ENCODE measurements at regions not wholly inside any gene's neighbourhood (a gene's known extent, or its start where the extent isn't known, plus 50 kb on each side); places are given as distances from the start of the nearest gene placed in this dataset.

DNA sequence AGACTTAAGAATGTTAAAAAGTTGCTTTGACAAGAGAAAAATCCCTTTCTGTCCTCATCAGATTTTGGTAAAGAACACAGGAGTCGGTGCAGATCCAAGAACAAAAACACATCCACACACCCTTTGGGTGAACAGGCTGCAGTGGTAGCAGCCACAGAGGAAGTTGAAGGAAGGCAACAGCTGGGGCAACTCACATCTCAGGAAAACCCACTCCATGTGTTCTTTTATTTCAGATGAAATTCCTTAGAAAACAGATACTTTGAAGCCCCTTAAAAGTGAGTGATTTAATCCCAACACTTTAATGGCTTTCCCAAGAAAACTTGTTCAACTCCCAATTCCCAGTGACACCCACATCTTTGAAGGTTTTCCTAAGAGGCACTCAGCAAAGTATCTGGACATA is 271.3 kb downstream of the ICOS start:
- no peak for TF ChIP-seq CTCF (IDR thresholded peaks at IDR 0.05; ENCODE audit: extremely low read depth, missing control alignments)
- no peak for DNase-seq (ENCODE audit: low spot score)

GRCh38 chr2:204213588-204213987 is 277.0 kb downstream of the ICOS start:
- no peak for TF ChIP-seq CTCF (IDR thresholded peaks at IDR 0.05; ENCODE audit: extremely low read depth, missing control alignments)
- DNase-seq (ENCODE audit: low spot score), result no peak

DNA sequence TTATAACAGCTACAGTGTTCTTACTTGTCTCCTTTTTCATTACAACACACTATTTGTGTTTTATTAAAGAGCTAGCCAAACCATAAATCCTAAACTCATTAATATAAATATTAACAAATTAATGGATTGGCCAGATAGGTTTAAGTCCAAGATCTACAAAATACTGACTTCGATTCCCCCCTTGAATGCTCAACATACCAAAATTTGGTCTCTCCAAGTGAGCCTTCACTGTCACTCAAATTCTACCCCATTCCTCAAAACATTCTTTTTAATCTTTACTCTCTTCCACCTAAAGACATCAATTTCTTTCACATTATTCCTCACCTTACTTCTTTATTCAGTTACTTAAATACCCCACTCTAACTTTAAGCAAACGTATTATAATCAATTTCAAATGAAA is 281.5 kb downstream of the ICOS start:
- no peak for DNase-seq (ENCODE audit: low spot score)
- TF ChIP-seq CTCF (IDR thresholded peaks at IDR 0.05; ENCODE audit: extremely low read depth, missing control alignments), result no peak

DNA sequence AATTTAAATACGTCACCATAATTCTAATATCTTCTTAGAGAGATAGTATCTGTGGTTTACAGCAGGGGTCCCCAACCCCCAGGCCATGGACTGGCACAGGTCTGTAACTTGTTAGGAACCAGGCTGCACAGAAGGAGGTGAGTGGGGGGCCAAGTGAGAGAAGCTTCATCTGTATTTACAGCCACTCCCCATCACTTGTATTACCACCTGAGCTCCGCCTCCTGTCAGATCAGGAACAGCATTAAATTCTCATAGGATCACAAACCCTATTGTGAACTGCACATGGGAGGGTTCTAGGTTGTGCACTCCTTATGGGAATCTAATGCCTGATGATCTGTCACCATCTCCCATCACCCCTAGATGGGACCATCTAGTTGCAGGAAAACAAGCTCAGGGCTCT is 282.6 kb downstream of the ICOS start:
- DNase-seq (ENCODE audit: low spot score), result no peak
- TF ChIP-seq CTCF (IDR thresholded peaks at IDR 0.05; ENCODE audit: extremely low read depth, missing control alignments), result no peak

DNA sequence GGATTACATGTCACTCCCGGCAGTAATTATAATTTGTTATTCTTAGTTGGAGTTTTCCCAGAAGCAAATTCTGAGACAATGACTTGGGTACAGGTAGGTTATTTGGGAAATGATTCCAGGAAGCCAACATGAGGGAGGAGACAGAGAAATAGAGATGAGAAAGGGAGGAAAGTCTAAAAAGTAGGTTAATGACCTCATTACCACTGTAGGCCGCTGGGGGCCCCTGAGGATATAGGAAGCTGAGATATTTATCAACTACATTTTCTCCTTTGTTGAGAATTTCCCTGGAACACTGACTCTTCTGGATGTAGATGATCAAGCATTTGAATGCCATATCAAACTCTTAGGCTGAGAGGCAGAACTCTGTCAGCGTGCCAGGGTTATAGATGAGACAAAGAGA is 284.3 kb downstream of the ICOS start:
- no peak for DNase-seq (ENCODE audit: low spot score)
- no peak for TF ChIP-seq CTCF (IDR thresholded peaks at IDR 0.05; ENCODE audit: extremely low read depth, missing control alignments)

GRCh38 chr2:204223046-204223445 is 286.5 kb downstream of the ICOS start:
- no peak for DNase-seq (ENCODE audit: low spot score)
- no peak for TF ChIP-seq CTCF (IDR thresholded peaks at IDR 0.05; ENCODE audit: extremely low read depth, missing control alignments)

DNA sequence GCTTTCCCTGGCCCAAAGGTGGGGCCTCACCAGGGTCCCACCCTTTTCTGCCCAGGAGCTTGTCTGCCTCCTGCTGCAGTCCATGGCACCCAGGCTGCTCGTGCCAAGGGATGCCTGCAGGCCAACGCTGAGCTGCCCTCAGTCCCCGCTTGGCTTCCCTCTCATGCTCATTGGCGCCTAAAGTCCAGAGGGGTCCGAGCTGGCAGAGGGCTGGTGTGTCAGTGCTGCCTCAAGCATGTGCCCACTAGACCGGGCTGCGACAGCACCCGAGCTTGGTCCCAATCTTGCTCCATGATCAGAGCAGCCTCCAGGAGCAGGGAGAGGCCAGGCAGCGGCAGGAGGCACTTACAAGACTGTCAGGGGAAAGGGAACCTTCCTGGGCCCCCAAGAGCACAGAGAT is 287.0 kb downstream of the ICOS start:
- no peak for DNase-seq (ENCODE audit: low spot score)
- no peak for TF ChIP-seq CTCF (IDR thresholded peaks at IDR 0.05; ENCODE audit: extremely low read depth, missing control alignments)

Measured in GM20000 (cell line).